HepG2 (cell line): ENCODE measurements at regions not wholly inside any gene's neighbourhood (a gene's known extent, or its start where the extent isn't known, plus 50 kb on each side); places are given as distances from the start of the nearest gene placed in this dataset.

Source experiments
- ATAC-seq: fragments of 200-7000 bp; cut with Tn5 transposase; 3 replicates; pipeline ENCODE4 v1.9.1; 2020; ENCODE audit warnings: mild to moderate bottlenecking, moderate library complexity
- BruUV-seq: library from RNA; stranded (reverse); fragments of 400-500 nt; replicated peaks from 2 replicates; lab custom pipeline; 2021; lab: Mats Ljungman, UMichigan
- CTCF ChIA-PET: fragments of 300-600 bp; formaldehyde crosslinking; extraction: SDS; loops from one replicate; lab custom pipeline; 2021; ENCODE audit warnings: low total read pairs, inconsistent platforms, low intra/inter-chr PET ratio; lab: Yijun Ruan, JAX
- POLR2A ChIA-PET: fragments of 350-600 bp; sonication (Branson Sonifier 250); formaldehyde crosslinking; loops from one replicate; lab custom pipeline; 2020; ENCODE audit warnings: antibody characterized with exemption, inconsistent platforms; lab: Yijun Ruan, JAX
- DNase-seq: peaks from one replicate; pipeline ENCODE4 v3.0.0-alpha.2; 2015; ENCODE audit warnings: low spot score
- FAIRE-seq: peaks from 3 replicates; lab custom pipeline; 2011; peaks lifted over from hg19 to GRCh38; lab: Jason Lieb, UNC
- H2AFZ ChIP-seq: one replicate; pipeline ENCODE4 v1.6.1; 2011; ENCODE audit warnings: low read length, inconsistent platforms
- H3K27ac ChIP-seq: fragments of 300-600 bp; 3 replicates; pipeline ENCODE4 v1.8.0; 2011; ENCODE audit warnings: mixed run types, mild to moderate bottlenecking, mixed read lengths, low read length, inconsistent platforms; ENCODE audit not compliant: insufficient read depth; ENCODE audit errors: extremely low read length
- H3K27me3 ChIP-seq, 2 experiments: fragments of 200-600 bp in 1 of 2; 2 replicates in 1 of 2; 3 replicates in 1 of 2; pipeline versions ENCODE4 v1.6.0 to v1.8.0; 2011; ENCODE audit warnings: low read length in 2 of 2, mild to moderate bottlenecking in 2 of 2, moderate library complexity in 2 of 2, inconsistent platforms in 1 of 2; ENCODE audit not compliant: insufficient read depth in 2 of 2, control insufficient read depth in 1 of 2
- H3K36me3 ChIP-seq, 2 experiments: fragments of 200-600 bp in 1 of 2; replicated peaks in 1 of 2; 2 replicates in 1 of 2; 3 replicates in 1 of 2; pipeline versions ENCODE4 v1.5.1 to v1.8.0; 2011; ENCODE audit warnings: low read length in 2 of 2, inconsistent platforms in 1 of 2; ENCODE audit not compliant: insufficient read depth in 2 of 2, control insufficient read depth in 1 of 2
- H3K4me1 ChIP-seq: 2 replicates; pipeline ENCODE4 v1.5.1; 2012; ENCODE audit warnings: low read length, inconsistent platforms; ENCODE audit not compliant: insufficient read depth
- H3K4me2 ChIP-seq: 2 replicates; pipeline ENCODE4 v1.6.0; 2011; ENCODE audit warnings: low read depth, low read length, inconsistent platforms
- H3K4me3 ChIP-seq, 3 experiments: fragments of 200-600 bp in 1 of 3; sonication (generic), shearing (Covaris generic) in 1 of 3; replicated peaks in 1 of 3; 2 replicates each; pipeline ENCODE4 v1.5.1; 2011 to 2016; ENCODE audit warnings: low read length in 3 of 3, inconsistent platforms in 2 of 3, low read depth in 2 of 3, mild to moderate bottlenecking in 2 of 3, control low read depth in 1 of 3, mixed read lengths in 1 of 3; ENCODE audit not compliant: insufficient read depth in 1 of 3
- H3K79me2 ChIP-seq: one replicate; pipeline ENCODE4 v1.6.1; 2011; ENCODE audit warnings: low read length, inconsistent platforms; ENCODE audit not compliant: insufficient read depth
- H3K9ac ChIP-seq: 2 replicates; pipeline ENCODE4 v1.6.0; 2011; ENCODE audit warnings: mild to moderate bottlenecking, low read depth, low read length, inconsistent platforms; ENCODE audit not compliant: insufficient read depth
- H3K9me3 ChIP-seq: 2 replicates; pipeline ENCODE4 v1.5.1; 2012; ENCODE audit warnings: mild to moderate bottlenecking, low read length
- H4K20me1 ChIP-seq: 2 replicates; pipeline ENCODE4 v1.6.0; 2011; ENCODE audit warnings: inconsistent platforms, mild to moderate bottlenecking, low read length, moderate library complexity; ENCODE audit not compliant: insufficient read depth
- ELF4 ChIP-seq: sonication (generic); formaldehyde crosslinking; IDR thresholded peaks from 2 replicates; pipeline ENCODE4 v1.5.0; 2020; ENCODE audit warnings: missing genetic modification reagents, mild to moderate bottlenecking, moderate library complexity, borderline replicate concordance
- FOSL1 ChIP-seq: sonication (generic); formaldehyde crosslinking; IDR thresholded peaks from 2 replicates; pipeline ENCODE4 v1.9.0; 2021; ENCODE audit warnings: missing genetic modification reagents, borderline replicate concordance
- FOXO1 ChIP-seq: sonication (generic); formaldehyde crosslinking; IDR thresholded peaks from 2 replicates; pipeline ENCODE4 v1.4.0; 2020; ENCODE audit warnings: missing genetic modification reagents
- FOXP1 ChIP-seq, 2 experiments: fragments of 450-650 bp in 1 of 2; IDR thresholded peaks; 2 replicates each; pipeline ENCODE4 v1.6.1; 2017 to 2018; ENCODE audit warnings: antibody characterized with exemption in 1 of 2
- MAFF ChIP-seq: IDR thresholded peaks from 2 replicates; pipeline ENCODE4 v1.6.1; 2011; ENCODE audit warnings: low read depth, low read length, improper control_type of control experiment
- MAFK ChIP-seq, 2 experiments: IDR thresholded peaks in 1 of 2; conservative IDR thresholded peaks in 1 of 2; 2 replicates each; pipeline ENCODE4 v1.6.1; 2011; ENCODE audit warnings: improper control_type of control experiment in 2 of 2, low read length in 2 of 2
- SOX13 ChIP-seq, 3 experiments: fragments of 450-650 bp in 1 of 3; sonication (generic) in 1 of 3; formaldehyde crosslinking in 1 of 3; IDR thresholded peaks in 2 of 3; conservative IDR thresholded peaks in 1 of 3; 2 replicates each; pipeline versions ENCODE4 v1.5.0 to v1.6.1; 2016 to 2020; ENCODE audit warnings: antibody characterized with exemption in 1 of 3, mild to moderate bottlenecking in 1 of 3, missing compliant biosample characterization in 1 of 3, missing genetic modification reagents in 1 of 3, moderate library complexity in 1 of 3
- TAF15 ChIP-seq: fragments of 200-400 bp; formaldehyde crosslinking; IDR thresholded peaks from one replicate; pipeline ENCODE4 v1.6.1; 2018; ENCODE audit warnings: mild to moderate bottlenecking, low read depth, low read length; ENCODE audit not compliant: poor library complexity, severe bottlenecking
- TBL1XR1 ChIP-seq: fragments of 150-350 bp; IDR thresholded peaks from 2 replicates; pipeline ENCODE4 v1.6.1; 2014; ENCODE audit warnings: borderline replicate concordance, low read length; ENCODE audit not compliant: partially characterized antibody
- TBX2 ChIP-seq: sonication (generic); formaldehyde crosslinking; IDR thresholded peaks from 2 replicates; pipeline ENCODE4 v1.5.0; 2020; ENCODE audit warnings: missing genetic modification reagents, mild to moderate bottlenecking, borderline replicate concordance
- ZFP1 ChIP-seq: IDR thresholded peaks from 2 replicates; pipeline ENCODE4 v1.6.1; 2016
- ZNF605 ChIP-seq: sonication (generic); formaldehyde crosslinking; IDR thresholded peaks from 2 replicates; pipeline ENCODE4 v1.8.0; 2022; ENCODE audit warnings: mild to moderate bottlenecking, missing genetic modification reagents
- ZNF678 ChIP-seq: sonication (generic); formaldehyde crosslinking; IDR thresholded peaks from 2 replicates; pipeline ENCODE4 v1.4.0; 2020; ENCODE audit warnings: mild to moderate bottlenecking, missing genetic modification reagents
- ZNF773 ChIP-seq: sonication (generic); formaldehyde crosslinking; IDR thresholded peaks from 2 replicates; pipeline ENCODE4 v1.4.0; 2020; ENCODE audit warnings: missing genetic modification reagents, borderline replicate concordance
- ZNF788 ChIP-seq: sonication (generic); formaldehyde crosslinking; IDR thresholded peaks from 2 replicates; pipeline ENCODE4 v1.5.0; 2020; ENCODE audit warnings: mild to moderate bottlenecking, missing genetic modification reagents, borderline replicate concordance
- WGBS: methylation state at CpG from one replicate; pipeline ENCODE4 v1.1.6; 2017; ENCODE audit warnings: low lambda C conversion rate; 5-methylcytosine and 5-hydroxymethylcytosine counted together
- in situ Hi-C: cut with HindIII; loops from 2 replicates; pipeline ENCODE4 v1.10.0; 2017; ENCODE audit warnings: low pct_unique_long_range_greater_than_20kb; ENCODE audit not compliant: extremely low pct_ligation_motif_present
- intact Hi-C: fragments of 100-400 bp; cut with micrococcal nuclease; formaldehyde crosslinking; loops from one replicate; pipeline ENCODE4 v1.10.0; 2022; ENCODE audit not compliant: unreplicated experiment
- TF ChIP-seq, protein P1 (sequence below): fragments of 450-650 bp; IDR thresholded peaks from 2 replicates; pipeline ENCODE4 v1.6.1; 2017; ENCODE audit warnings: mild to moderate bottlenecking

DNA sequence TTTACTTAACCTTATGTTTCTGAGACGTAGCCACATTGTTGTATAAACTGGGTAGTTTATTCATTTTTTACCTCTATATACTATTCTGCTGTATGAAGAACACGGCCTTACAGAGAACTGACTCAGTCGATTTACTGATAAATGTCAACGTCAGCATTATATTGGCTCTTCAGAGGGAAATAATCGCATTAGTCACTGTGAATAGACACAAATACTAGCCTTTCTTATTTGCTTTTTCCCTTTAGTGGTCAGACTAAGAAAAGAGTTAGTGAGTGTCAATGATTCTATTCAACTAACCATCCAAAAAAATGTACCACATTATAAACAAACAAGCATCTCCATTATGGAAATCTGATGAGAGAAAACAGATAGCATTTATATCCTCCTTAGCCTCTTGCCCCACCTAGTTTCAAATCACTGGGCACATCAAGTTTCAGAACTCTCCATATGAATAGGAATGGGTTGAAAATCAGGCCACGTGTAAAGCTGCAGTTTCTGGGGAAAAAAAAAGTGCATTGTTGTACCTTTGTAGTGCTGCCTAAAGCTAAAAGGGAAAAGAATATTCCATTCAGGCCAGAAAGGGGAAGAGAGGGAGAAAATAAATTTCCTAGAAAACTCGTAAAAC is 146.7 kb upstream of the VCX3A start:
- no peaks in the 10 kb centered on the region for H3K4me1 ChIP-seq
- DNase-seq (no peak), FAIRE-seq (no peak), ATAC-seq (no peak)
- POLR2A ChIA-PET, result no interaction called here
- 23% methylated on average over 7 of the region's 7 CpGs for WGBS
- intact Hi-C loops (no loop called here), in situ Hi-C loops (no loop called here)
- no peak overlapping the region for H3K9ac ChIP-seq
- no peak for TF ChIP-seq ZFP1 (CRISPR knock-in tag)
- TF ChIP-seq MAFF, result peak; percentile 90
- TF ChIP-seq MAFK (conservative IDR thresholded peaks at IDR 0.05 in 1 of 2, IDR thresholded peaks at IDR 0.05 in 1 of 2; ENCODE audit: low read length in 2 of 2), result peak; percentile 79 to 93
- no peaks in the 10 kb centered on the region for H3K36me3 ChIP-seq
- H3K9me3 ChIP-seq, result no peaks in the 10 kb centered on the region
- no peaks in the 10 kb centered on the region for H3K79me2 ChIP-seq
- H3K27me3 ChIP-seq, result no peaks in the 10 kb centered on the region
- H3K4me3 ChIP-seq, result no peak overlapping the region
- H4K20me1 ChIP-seq, result no peaks in the 10 kb centered on the region
- H2AFZ ChIP-seq, result no peak overlapping the region
- BruUV-seq, result no TSS peak
- no peak overlapping the region for H3K27ac ChIP-seq
- no peak overlapping the region for H3K4me2 ChIP-seq
- CTCF ChIA-PET, result no interaction called here

DNA sequence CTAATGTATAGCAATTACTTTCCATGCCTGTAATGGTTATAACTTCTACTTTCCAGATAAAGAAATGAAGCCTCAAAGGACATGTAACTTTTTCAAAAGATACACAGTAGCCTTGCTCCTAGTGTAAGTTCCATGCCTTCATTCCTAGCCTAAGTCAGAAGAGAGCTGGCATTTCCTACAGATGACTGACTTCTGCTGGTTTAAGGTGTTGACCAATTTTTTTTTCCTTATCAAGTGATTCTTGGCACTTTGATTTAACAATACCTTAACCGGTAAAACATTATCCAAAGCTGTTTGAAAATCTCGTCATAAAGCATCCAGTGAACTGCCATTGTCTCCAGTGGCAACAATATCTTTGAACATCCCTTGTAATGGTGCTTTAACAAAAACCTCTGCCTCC is 145.1 kb upstream of the VCX3A start:
- Histone ChIP-seq H3K79me2 (no peaks in the 10 kb centered on the region), H3K27me3 (no peaks in the 10 kb centered on the region), H3K9ac (no peak overlapping the region), H2AFZ (no peak overlapping the region), H3K27ac (no peak overlapping the region), H3K9me3 (no peaks in the 10 kb centered on the region), H3K4me1 (no peaks in the 10 kb centered on the region), H4K20me1 (no peaks in the 10 kb centered on the region), H3K4me3 (no peak overlapping the region), H3K4me2 (no peak overlapping the region), H3K36me3 (no peaks in the 10 kb centered on the region)
- no peak for FAIRE-seq
- no TSS peak for BruUV-seq
- in situ Hi-C loops (no loop called here), intact Hi-C loops (no loop called here)
- ChIA-PET CTCF (no interaction called here), POLR2A (no interaction called here)
- 5% methylated on average over 2 of the region's 2 CpGs for WGBS
- no peak for DNase-seq
- ATAC-seq, result no peak
- no peak for TF ChIP-seq ELF4 (CRISPR knock-in tag)
- no peak for TF ChIP-seq SOX13 (IDR thresholded peaks at IDR 0.05)
- TF ChIP-seq SOX13 (CRISPR knock-in tag; conservative IDR thresholded peaks at IDR 0.05 in 1 of 2, IDR thresholded peaks at IDR 0.05 in 1 of 2), result no peak
- TF ChIP-seq, protein P1, sequence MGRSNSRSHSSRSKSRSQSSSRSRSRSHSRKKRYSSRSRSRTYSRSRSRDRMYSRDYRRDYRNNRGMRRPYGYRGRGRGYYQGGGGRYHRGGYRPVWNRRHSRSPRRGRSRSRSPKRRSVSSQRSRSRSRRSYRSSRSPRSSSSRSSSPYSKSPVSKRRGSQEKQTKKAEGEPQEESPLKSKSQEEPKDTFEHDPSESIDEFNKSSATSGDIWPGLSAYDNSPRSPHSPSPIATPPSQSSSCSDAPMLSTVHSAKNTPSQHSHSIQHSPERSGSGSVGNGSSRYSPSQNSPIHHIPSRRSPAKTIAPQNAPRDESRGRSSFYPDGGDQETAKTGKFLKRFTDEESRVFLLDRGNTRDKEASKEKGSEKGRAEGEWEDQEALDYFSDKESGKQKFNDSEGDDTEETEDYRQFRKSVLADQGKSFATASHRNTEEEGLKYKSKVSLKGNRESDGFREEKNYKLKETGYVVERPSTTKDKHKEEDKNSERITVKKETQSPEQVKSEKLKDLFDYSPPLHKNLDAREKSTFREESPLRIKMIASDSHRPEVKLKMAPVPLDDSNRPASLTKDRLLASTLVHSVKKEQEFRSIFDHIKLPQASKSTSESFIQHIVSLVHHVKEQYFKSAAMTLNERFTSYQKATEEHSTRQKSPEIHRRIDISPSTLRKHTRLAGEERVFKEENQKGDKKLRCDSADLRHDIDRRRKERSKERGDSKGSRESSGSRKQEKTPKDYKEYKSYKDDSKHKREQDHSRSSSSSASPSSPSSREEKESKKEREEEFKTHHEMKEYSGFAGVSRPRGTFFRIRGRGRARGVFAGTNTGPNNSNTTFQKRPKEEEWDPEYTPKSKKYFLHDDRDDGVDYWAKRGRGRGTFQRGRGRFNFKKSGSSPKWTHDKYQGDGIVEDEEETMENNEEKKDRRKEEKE, result no peak
- TF ChIP-seq ZNF788, result no peak
- TF ChIP-seq FOSL1 (CRISPR knock-in tag), result no peak
- no peak for TF ChIP-seq TAF15
- TF ChIP-seq ZNF678 (CRISPR knock-in tag), result no peak
- TF ChIP-seq FOXP1 (IDR thresholded peaks at IDR 0.05), result no peak
- no peak for TF ChIP-seq FOXP1 (CRISPR knock-in tag; IDR thresholded peaks at IDR 0.05)
- TF ChIP-seq ZNF773, result no peak
- TF ChIP-seq TBX2, result no peak
- TF ChIP-seq FOXO1 (CRISPR knock-in tag), result no peak
- TF ChIP-seq ZNF605, result no peak
- TF ChIP-seq TBL1XR1, result no peak
